ENCODE measurements at regions not wholly inside any gene's neighbourhood (a gene's known extent, or its start where the extent isn't known, plus 50 kb on each side); places are given as distances from the start of the nearest gene placed in this dataset.

DNA sequence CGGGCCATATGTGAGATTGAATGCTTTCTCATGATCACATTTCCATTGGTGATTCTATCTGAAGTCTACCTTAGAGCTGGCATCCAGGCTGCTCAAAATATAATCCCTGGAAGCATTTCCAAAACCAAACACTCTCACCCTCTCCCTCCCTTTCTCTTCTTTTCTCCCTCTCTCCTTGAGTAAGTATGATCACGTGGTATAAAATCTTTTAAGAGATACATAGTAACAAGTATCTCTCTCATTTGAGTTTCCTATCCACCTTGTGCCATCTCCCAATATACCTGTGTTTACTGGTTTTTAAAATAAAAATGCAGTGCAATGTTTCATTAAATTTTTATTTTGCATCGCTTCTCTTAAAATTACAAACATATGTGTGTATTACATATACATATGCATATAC is 350.9 kb upstream of the KCNH8 start:
- no peaks in the 10 kb centered on the region for H3K27me3 ChIP-seq
- no peak for DNase-seq (ENCODE audit: low read depth in 1 of 2, low spot score in 1 of 2)
- H3K9me3 ChIP-seq (ENCODE audit: low read depth) = no peaks in the 10 kb centered on the region
- no peak overlapping the region for H3K4me3 ChIP-seq
- no peak overlapping the region for H3K27ac ChIP-seq
- TF ChIP-seq, protein P1, sequence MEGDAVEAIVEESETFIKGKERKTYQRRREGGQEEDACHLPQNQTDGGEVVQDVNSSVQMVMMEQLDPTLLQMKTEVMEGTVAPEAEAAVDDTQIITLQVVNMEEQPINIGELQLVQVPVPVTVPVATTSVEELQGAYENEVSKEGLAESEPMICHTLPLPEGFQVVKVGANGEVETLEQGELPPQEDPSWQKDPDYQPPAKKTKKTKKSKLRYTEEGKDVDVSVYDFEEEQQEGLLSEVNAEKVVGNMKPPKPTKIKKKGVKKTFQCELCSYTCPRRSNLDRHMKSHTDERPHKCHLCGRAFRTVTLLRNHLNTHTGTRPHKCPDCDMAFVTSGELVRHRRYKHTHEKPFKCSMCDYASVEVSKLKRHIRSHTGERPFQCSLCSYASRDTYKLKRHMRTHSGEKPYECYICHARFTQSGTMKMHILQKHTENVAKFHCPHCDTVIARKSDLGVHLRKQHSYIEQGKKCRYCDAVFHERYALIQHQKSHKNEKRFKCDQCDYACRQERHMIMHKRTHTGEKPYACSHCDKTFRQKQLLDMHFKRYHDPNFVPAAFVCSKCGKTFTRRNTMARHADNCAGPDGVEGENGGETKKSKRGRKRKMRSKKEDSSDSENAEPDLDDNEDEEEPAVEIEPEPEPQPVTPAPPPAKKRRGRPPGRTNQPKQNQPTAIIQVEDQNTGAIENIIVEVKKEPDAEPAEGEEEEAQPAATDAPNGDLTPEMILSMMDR (IDR thresholded peaks at IDR 0.05; ENCODE audit: low read depth, low read length) = no peak
- H3K4me1 ChIP-seq (ENCODE audit: low read depth) = no peaks in the 10 kb centered on the region
- H3K36me3 ChIP-seq = no peaks in the 10 kb centered on the region

DNA sequence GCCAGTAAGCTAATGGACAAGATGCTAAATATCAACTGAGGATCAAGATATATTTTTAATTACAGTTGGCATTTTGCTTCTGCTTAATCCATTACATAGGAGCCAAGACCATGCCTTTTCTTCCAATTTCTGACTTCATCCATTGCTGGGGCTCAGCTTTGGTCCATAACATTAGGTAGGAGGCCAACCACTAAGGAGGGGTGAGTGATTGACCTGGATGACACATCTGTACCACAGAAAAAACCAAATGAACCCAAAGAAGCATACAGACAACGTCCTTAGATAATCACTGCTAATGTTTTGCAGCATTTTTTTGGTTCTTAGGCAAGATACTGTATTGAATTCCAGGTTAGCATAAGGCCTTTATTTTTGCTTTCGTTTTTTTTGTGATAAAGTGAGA is 353.2 kb upstream of the KCNH8 start:
- no peaks in the 10 kb centered on the region for H3K4me1 ChIP-seq (ENCODE audit: low read depth)
- TF ChIP-seq, protein P1 (IDR thresholded peaks at IDR 0.05; ENCODE audit: low read depth, low read length) = no peak
- H3K27me3 ChIP-seq = no peaks in the 10 kb centered on the region
- H3K4me3 ChIP-seq = no peak overlapping the region
- no peaks in the 10 kb centered on the region for H3K36me3 ChIP-seq
- H3K27ac ChIP-seq = no peak overlapping the region
- no peak for DNase-seq (ENCODE audit: low read depth in 1 of 2, low spot score in 1 of 2)
- H3K9me3 ChIP-seq (ENCODE audit: low read depth) = no peaks in the 10 kb centered on the region

DNA sequence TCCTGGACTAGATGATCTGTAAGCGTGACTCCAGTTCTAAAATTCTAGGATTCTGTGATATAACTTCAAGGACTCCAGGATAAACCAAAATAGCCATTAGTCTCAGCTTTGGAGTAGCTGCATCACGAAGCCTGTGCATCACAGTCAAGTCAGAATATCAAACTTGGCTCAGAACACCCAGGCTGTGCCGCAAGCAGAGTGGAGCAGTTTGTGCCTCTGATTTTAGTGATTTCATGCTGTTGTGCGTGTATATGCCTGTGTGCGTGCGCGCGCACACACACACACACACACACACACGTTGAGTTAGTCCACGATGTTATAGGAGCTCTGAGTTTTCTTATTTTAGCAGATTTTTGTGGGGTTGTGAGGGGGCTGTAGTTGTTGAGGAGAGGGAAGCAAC is 356.6 kb upstream of the KCNH8 start:
- H3K4me1 ChIP-seq (ENCODE audit: low read depth) = no peaks in the 10 kb centered on the region
- H3K27me3 ChIP-seq = no peaks in the 10 kb centered on the region
- H3K9me3 ChIP-seq (ENCODE audit: low read depth) = no peaks in the 10 kb centered on the region
- no peak overlapping the region for H3K4me3 ChIP-seq
- no peak for DNase-seq (ENCODE audit: low read depth in 1 of 2, low spot score in 1 of 2)
- no peak overlapping the region for H3K27ac ChIP-seq
- TF ChIP-seq, protein P1 (IDR thresholded peaks at IDR 0.05; ENCODE audit: low read depth, low read length) = no peak
- H3K36me3 ChIP-seq = no peaks in the 10 kb centered on the region

- TF ChIP-seq, protein P1 (IDR thresholded peaks at IDR 0.05; ENCODE audit: low read depth, low read length) = no peak
- no peak overlapping the region for H3K4me3 ChIP-seq
- no peak overlapping the region for H3K27ac ChIP-seq
- H3K27me3 ChIP-seq = no peaks in the 10 kb centered on the region
- H3K36me3 ChIP-seq = no peaks in the 10 kb centered on the region
- no peak for DNase-seq (ENCODE audit: low read depth in 1 of 2, low spot score in 1 of 2)
- no peaks in the 10 kb centered on the region for H3K4me1 ChIP-seq (ENCODE audit: low read depth)
- no peaks in the 10 kb centered on the region for H3K9me3 ChIP-seq (ENCODE audit: low read depth)
These were observed 357.1 kb upstream of the KCNH8 start for GRCh38 chr3:18791182-18791581.

- no peaks in the 10 kb centered on the region for H3K4me1 ChIP-seq (ENCODE audit: low read depth)
- H3K27me3 ChIP-seq = no peaks in the 10 kb centered on the region
- H3K36me3 ChIP-seq = no peaks in the 10 kb centered on the region
These were observed 357.9 kb upstream of the KCNH8 start for GRCh38 chr3:18790384-18790783.

More at GRCh38 chr3:18790384-18790783, 357.9 kb upstream of the KCNH8 start:
- H3K27ac ChIP-seq = no peak overlapping the region
- H3K9me3 ChIP-seq (ENCODE audit: low read depth) = no peaks in the 10 kb centered on the region
- DNase-seq (ENCODE audit: low read depth in 1 of 2, low spot score in 1 of 2) = no peak
- H3K4me3 ChIP-seq = no peak overlapping the region
- TF ChIP-seq, protein P1 (IDR thresholded peaks at IDR 0.05; ENCODE audit: low read depth, low read length) = no peak

Measured in cardiac muscle cell (in vitro differentiated cells and primary cell).